NB4 (cell line): ENCODE measurements at regions not wholly inside any gene's neighbourhood (a gene's known extent, or its start where the extent isn't known, plus 50 kb on each side); places are given as distances from the start of the nearest gene placed in this dataset.

Source experiments
- POLR2A ChIP-seq: IDR thresholded peaks from 2 replicates; pipeline ENCODE4 v1.6.1; 2011; ENCODE audit warnings: mild to moderate bottlenecking; ENCODE audit not compliant: insufficient read length; ENCODE audit errors: extremely low read depth
- TF ChIP-seq, protein P1 (sequence below): IDR thresholded peaks from one replicate; pipeline ENCODE4 v1.5.1; 2012; ENCODE audit warnings: low read depth, low read length
- TF ChIP-seq, protein P2 (sequence below): IDR thresholded peaks from 2 replicates; pipeline ENCODE4 v1.6.1; 2011; ENCODE audit warnings: low read depth, low read length

DNA sequence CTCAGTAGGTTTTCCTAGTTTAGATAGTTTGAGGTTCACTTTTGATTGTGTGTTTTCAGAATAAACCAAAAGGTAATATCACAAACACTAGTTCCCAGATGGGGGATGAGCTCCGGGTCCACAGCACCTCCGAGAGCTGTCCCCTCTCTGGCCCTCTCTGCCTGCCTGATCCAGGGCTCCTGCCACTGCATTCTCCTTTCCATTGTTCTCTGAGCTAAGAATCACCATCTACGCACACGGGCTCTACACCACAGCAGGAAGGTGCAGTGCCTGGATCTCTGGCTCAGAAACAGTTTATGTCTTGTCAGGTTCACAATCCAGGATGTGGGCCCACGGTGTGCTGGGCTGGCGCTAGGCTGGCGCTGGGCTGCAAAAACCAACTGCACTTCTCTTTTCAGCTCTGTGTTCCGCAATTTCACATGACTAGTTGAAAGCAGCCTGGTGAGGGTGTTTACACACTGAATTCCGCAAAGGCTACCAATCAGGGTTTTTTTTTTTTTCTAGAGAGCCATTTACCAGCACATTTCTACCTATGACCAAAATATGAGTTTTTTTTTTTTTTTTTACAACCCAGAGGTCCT, 167.5 kb downstream of the SOD2 start:
- TF ChIP-seq, protein P1, sequence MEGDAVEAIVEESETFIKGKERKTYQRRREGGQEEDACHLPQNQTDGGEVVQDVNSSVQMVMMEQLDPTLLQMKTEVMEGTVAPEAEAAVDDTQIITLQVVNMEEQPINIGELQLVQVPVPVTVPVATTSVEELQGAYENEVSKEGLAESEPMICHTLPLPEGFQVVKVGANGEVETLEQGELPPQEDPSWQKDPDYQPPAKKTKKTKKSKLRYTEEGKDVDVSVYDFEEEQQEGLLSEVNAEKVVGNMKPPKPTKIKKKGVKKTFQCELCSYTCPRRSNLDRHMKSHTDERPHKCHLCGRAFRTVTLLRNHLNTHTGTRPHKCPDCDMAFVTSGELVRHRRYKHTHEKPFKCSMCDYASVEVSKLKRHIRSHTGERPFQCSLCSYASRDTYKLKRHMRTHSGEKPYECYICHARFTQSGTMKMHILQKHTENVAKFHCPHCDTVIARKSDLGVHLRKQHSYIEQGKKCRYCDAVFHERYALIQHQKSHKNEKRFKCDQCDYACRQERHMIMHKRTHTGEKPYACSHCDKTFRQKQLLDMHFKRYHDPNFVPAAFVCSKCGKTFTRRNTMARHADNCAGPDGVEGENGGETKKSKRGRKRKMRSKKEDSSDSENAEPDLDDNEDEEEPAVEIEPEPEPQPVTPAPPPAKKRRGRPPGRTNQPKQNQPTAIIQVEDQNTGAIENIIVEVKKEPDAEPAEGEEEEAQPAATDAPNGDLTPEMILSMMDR, result no peak
- no peak for TF ChIP-seq POLR2A
- TF ChIP-seq, protein P2, sequence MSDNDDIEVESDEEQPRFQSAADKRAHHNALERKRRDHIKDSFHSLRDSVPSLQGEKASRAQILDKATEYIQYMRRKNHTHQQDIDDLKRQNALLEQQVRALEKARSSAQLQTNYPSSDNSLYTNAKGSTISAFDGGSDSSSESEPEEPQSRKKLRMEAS, result no peak
